ENCODE measurements at regions not wholly inside any gene's neighbourhood (a gene's known extent, or its start where the extent isn't known, plus 50 kb on each side); places are given as distances from the start of the nearest gene placed in this dataset.
"Not testable (repeated sequence)": the region's sequence is repeated elsewhere in the genome, so short reads cannot be mapped to it uniquely, and the experiment has no call there.

DNA sequence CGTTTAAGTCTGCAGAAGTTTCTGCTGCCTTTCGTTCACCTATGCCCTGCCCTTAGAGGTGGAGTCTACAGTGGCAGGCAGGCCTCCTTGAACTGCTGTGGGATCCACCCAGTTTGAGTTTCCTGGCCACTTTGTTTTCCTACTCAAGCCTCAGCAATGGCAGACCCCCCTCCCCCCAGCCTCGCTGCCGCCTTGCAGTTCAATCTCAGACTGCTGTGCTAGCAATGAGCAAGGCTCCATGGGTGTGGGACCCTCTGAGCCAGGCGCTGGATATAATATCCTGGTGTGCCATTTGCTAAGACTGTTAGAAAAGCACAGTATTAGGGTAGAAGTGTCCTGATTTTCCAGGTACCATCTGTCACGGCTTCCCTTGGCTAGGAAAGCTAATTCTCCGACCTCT, 792.6 kb upstream of the EPHA5 start:
- TF ChIP-seq, protein P1, sequence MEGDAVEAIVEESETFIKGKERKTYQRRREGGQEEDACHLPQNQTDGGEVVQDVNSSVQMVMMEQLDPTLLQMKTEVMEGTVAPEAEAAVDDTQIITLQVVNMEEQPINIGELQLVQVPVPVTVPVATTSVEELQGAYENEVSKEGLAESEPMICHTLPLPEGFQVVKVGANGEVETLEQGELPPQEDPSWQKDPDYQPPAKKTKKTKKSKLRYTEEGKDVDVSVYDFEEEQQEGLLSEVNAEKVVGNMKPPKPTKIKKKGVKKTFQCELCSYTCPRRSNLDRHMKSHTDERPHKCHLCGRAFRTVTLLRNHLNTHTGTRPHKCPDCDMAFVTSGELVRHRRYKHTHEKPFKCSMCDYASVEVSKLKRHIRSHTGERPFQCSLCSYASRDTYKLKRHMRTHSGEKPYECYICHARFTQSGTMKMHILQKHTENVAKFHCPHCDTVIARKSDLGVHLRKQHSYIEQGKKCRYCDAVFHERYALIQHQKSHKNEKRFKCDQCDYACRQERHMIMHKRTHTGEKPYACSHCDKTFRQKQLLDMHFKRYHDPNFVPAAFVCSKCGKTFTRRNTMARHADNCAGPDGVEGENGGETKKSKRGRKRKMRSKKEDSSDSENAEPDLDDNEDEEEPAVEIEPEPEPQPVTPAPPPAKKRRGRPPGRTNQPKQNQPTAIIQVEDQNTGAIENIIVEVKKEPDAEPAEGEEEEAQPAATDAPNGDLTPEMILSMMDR (IDR thresholded peaks at IDR 0.05) = not testable (repeated sequence)
- not testable (repeated sequence) for TF ChIP-seq POLR2A (IDR thresholded peaks at IDR 0.05)
